Thoracic aorta (tissue), 2 donors: ENCODE measurements at regions not wholly inside any gene's neighbourhood (a gene's known extent, or its start where the extent isn't known, plus 50 kb on each side); places are given as distances from the start of the nearest gene placed in this dataset.

ENCODE experiments used
- ATAC-seq: fragments of 150-250 bp; one replicate; pipeline ENCODE4 v1.8.0; 2017; ENCODE audit warnings: low read depth; ENCODE audit not compliant: insufficient number of reproducible peaks, low FRiP score
- DNase-seq: peaks from one replicate; pipeline ENCODE4 v3.0.0-alpha.2; 2020; ENCODE audit warnings: low spot score
- H3K27ac ChIP-seq, 2 donors: fragments of 200-600 bp; sonication (generic); 1 replicate in 1 of 2; 2 replicates in 1 of 2; pipeline ENCODE4 v1.5.1; 2016; ENCODE audit warnings: mild to moderate bottlenecking in 2 of 2, moderate library complexity in 2 of 2
- H3K27me3 ChIP-seq: fragments of 200-600 bp; sonication (generic); replicated peaks from 2 replicates; pipeline ENCODE4 v1.6.0; 2016; ENCODE audit warnings: mild to moderate bottlenecking; ENCODE audit not compliant: insufficient read depth
- H3K36me3 ChIP-seq: fragments of 200-600 bp; sonication (generic); one replicate; pipeline ENCODE4 v1.5.1; 2016
- H3K4me1 ChIP-seq, 2 donors: fragments of 200-600 bp; sonication (generic); 1 replicate in 1 of 2; 2 replicates in 1 of 2; pipeline versions ENCODE4 v1.5.1 to v1.6.0; 2016; ENCODE audit warnings: low read depth in 2 of 2, mild to moderate bottlenecking in 1 of 2; ENCODE audit not compliant: control insufficient read depth in 1 of 2
- H3K4me3 ChIP-seq: fragments of 200-600 bp; sonication (generic); 2 replicates; pipeline ENCODE4 v1.5.1; 2016; ENCODE audit warnings: mild to moderate bottlenecking
- H3K9me3 ChIP-seq: fragments of 200-600 bp; sonication (generic); 2 replicates; pipeline ENCODE4 v1.5.1; 2016
- TF ChIP-seq, protein P1 (sequence below): fragments of 200-600 bp; sonication (generic); IDR thresholded peaks from one replicate; pipeline ENCODE4 v1.5.1; 2019; ENCODE audit warnings: antibody characterized with exemption

- H3K27me3 ChIP-seq: no peaks in the 10 kb centered on the region
- ATAC-seq (no peak), DNase-seq (no peak)
- no peaks in the 10 kb centered on the region for H3K9me3 ChIP-seq
- H3K4me3 ChIP-seq: no peak overlapping the region
- TF ChIP-seq, protein P1, sequence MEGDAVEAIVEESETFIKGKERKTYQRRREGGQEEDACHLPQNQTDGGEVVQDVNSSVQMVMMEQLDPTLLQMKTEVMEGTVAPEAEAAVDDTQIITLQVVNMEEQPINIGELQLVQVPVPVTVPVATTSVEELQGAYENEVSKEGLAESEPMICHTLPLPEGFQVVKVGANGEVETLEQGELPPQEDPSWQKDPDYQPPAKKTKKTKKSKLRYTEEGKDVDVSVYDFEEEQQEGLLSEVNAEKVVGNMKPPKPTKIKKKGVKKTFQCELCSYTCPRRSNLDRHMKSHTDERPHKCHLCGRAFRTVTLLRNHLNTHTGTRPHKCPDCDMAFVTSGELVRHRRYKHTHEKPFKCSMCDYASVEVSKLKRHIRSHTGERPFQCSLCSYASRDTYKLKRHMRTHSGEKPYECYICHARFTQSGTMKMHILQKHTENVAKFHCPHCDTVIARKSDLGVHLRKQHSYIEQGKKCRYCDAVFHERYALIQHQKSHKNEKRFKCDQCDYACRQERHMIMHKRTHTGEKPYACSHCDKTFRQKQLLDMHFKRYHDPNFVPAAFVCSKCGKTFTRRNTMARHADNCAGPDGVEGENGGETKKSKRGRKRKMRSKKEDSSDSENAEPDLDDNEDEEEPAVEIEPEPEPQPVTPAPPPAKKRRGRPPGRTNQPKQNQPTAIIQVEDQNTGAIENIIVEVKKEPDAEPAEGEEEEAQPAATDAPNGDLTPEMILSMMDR: no peak
- H3K36me3 ChIP-seq: no peaks in the 10 kb centered on the region
- no peak overlapping the region for H3K27ac ChIP-seq
- no peaks in the 10 kb centered on the region for H3K4me1 ChIP-seq
Observed at GRCh38 chr7:85714043-85714578, 527.3 kb upstream of the SEMA3D start.

GRCh38 chr7:85713171-85713570 is 526.3 kb upstream of the SEMA3D start:
- TF ChIP-seq, protein P1: no peak

GRCh38 chr7:85711894-85712293 is 525.0 kb upstream of the SEMA3D start:
- Histone ChIP-seq H3K4me1 (no peaks in the 10 kb centered on the region), H3K36me3 (no peaks in the 10 kb centered on the region), H3K27ac (no peak overlapping the region), H3K27me3 (no peaks in the 10 kb centered on the region), H3K9me3 (no peaks in the 10 kb centered on the region), H3K4me3 (no peak overlapping the region)
- TF ChIP-seq, protein P1: no peak
- ATAC-seq (no peak), DNase-seq (no peak)

More at GRCh38 chr7:85713171-85713570, 526.3 kb upstream of the SEMA3D start:
- no peak overlapping the region for H3K27ac ChIP-seq
- H3K27me3 ChIP-seq: no peaks in the 10 kb centered on the region
- ATAC-seq (no peak), DNase-seq (no peak)
- no peaks in the 10 kb centered on the region for H3K4me1 ChIP-seq
- H3K4me3 ChIP-seq: no peak overlapping the region
- no peaks in the 10 kb centered on the region for H3K9me3 ChIP-seq
- H3K36me3 ChIP-seq: no peaks in the 10 kb centered on the region

- no peaks in the 10 kb centered on the region for H3K36me3 ChIP-seq
- no peak overlapping the region for H3K27ac ChIP-seq
- no peaks in the 10 kb centered on the region for H3K27me3 ChIP-seq
- TF ChIP-seq, protein P1: no peak
- ATAC-seq (no peak), DNase-seq (no peak)
- no peak overlapping the region for H3K4me3 ChIP-seq
- H3K4me1 ChIP-seq: no peaks in the 10 kb centered on the region
- no peaks in the 10 kb centered on the region for H3K9me3 ChIP-seq
Observed at GRCh38 chr7:85710960-85711359, 524.1 kb upstream of the SEMA3D start.

GRCh38 chr7:85708221-85708620 is 521.4 kb upstream of the SEMA3D start:
- no peak overlapping the region for H3K27ac ChIP-seq
- DNase-seq (no peak), ATAC-seq (no peak)
- no peaks in the 10 kb centered on the region for H3K36me3 ChIP-seq
- no peak overlapping the region for H3K4me3 ChIP-seq
- no peaks in the 10 kb centered on the region for H3K9me3 ChIP-seq
- no peaks in the 10 kb centered on the region for H3K27me3 ChIP-seq
- no peaks in the 10 kb centered on the region for H3K4me1 ChIP-seq
- TF ChIP-seq, protein P1: no peak
